ENCODE measurements at regions not wholly inside any gene's neighbourhood (a gene's known extent, or its start where the extent isn't known, plus 50 kb on each side); places are given as distances from the start of the nearest gene placed in this dataset.
A peak's percentile ranks its signal among the peaks of the same experiment; 100 is the strongest.

- Histone ChIP-seq H3K9me3 (no peaks in the 10 kb centered on the region), H3K4me3 (no peak overlapping the region), H3K4me1 (peaks cover 0 to 4% (median 0%) of the 10 kb centered on the region in 3 donors), H3K27ac (no peak overlapping the region), H3K27me3 (no peaks in the 10 kb centered on the region), H3K36me3 (no peaks in the 10 kb centered on the region)
- TF ChIP-seq CTCF (IDR thresholded peaks at IDR 0.05), result no peak
- FAIRE-seq (no peak), ATAC-seq (no peak), DNase-seq (no peak)
- intact Hi-C loops (cut with DNase I), result no loop called here
- WGBS, 2 donors, result 72 to 86% methylated on average over 6 of the region's 6 CpGs
Measured at GRCh38 chr22:22712092-22712658, 67.8 kb downstream of the GGTLC2 start.

GRCh38 chr22:22712666-22713365 lies 68.4 kb downstream of the GGTLC2 start:
- DNase-seq, result no peak
- Histone ChIP-seq H3K9me3 (no peaks in the 10 kb centered on the region), H3K36me3 (no peaks in the 10 kb centered on the region), H3K27me3 (no peaks in the 10 kb centered on the region), H3K4me3 (no peak overlapping the region), H3K4me1 (peaks cover 0 to 4% (median 0%) of the 10 kb centered on the region in 3 donors), H3K27ac (no peak overlapping the region)
- intact Hi-C loops (cut with DNase I), result no loop called here
- no peak for ATAC-seq
- WGBS, 2 donors, result 66 to 80% methylated on average over 13 of the region's 13 CpGs
- FAIRE-seq, result no peak
- no peak for TF ChIP-seq CTCF (IDR thresholded peaks at IDR 0.05)

- DNase-seq, result no peak
- ATAC-seq, result no peak
- no peaks in the 10 kb centered on the region for H3K36me3 ChIP-seq
- H3K9me3 ChIP-seq, result no peaks in the 10 kb centered on the region
- peaks cover 0 to 3% (median 0%) of the 10 kb centered on the region in 4 donors for H3K27me3 ChIP-seq
- peaks cover 0 to 4% (median 0%) of the 10 kb centered on the region in 3 donors for H3K4me1 ChIP-seq
- FAIRE-seq, result no peak
- whole genome bisulfite sequencing, 2 donors, result 59 to 61% methylated on average over 1 of the region's 1 CpG
- H3K27ac ChIP-seq, result no peak overlapping the region
- TF ChIP-seq CTCF (IDR thresholded peaks at IDR 0.05), result no peak
- intact Hi-C loops (cut with DNase I), result no loop called here
- H3K4me3 ChIP-seq, result no peak overlapping the region
Measured at GRCh38 chr22:22713416-22713815, 69.0 kb downstream of the GGTLC2 start.

GRCh38 chr22:22714600-22715335 lies 70.4 kb downstream of the GGTLC2 start:
- ATAC-seq (peak in 2 of 4 donors; percentile 37 to 61), DNase-seq (no peak), FAIRE-seq (no peak)
- H3K36me3 ChIP-seq, result no peaks in the 10 kb centered on the region
- intact Hi-C loops (cut with DNase I), result no loop called here
- no peaks in the 10 kb centered on the region for H3K9me3 ChIP-seq
- no peak overlapping the region for H3K27ac ChIP-seq
- 61 to 72% methylated on average over 7 of the region's 7 CpGs for WGBS, 2 donors
- H3K4me1 ChIP-seq, result peaks cover 0 to 4% (median 0%) of the 10 kb centered on the region in 3 donors
- H3K4me3 ChIP-seq, result no peak overlapping the region
- H3K27me3 ChIP-seq, result peaks cover 0 to 3% (median 0%) of the 10 kb centered on the region in 4 donors
- TF ChIP-seq CTCF (IDR thresholded peaks at IDR 0.05), result no peak
